ENCODE measurements at regions not wholly inside any gene's neighbourhood (a gene's known extent, or its start where the extent isn't known, plus 50 kb on each side); places are given as distances from the start of the nearest gene placed in this dataset.

DNA sequence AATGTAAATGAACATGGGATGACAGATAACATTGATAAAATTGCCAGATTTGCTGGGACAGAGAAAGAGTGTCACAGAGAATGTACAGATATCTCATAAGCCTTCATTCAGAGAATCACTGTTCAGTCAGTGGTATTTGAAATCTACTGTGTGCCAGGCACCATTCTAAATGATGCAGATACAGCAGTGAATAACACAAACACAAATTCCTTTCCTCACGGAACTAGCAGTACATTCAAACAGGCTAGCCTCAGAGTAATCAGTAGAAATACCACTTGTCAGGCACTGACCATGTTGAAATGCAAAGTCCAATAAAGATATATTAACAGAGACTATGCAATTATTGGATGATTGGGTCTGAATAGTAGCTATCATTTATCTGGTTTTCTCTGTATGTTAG is 211.0 kb downstream of the RDH14 start:
- Histone ChIP-seq H3K4me1 (no peaks in the 10 kb centered on the region), H3K27ac (no peak overlapping the region), H3K4me3 (no peak overlapping the region), H3K36me3 (no peaks in the 10 kb centered on the region), H3K9me3 (no peaks in the 10 kb centered on the region), H3K27me3 (replicated peaks in 1 of 7) (no peaks in the 10 kb centered on the region)
- DNase-seq, result no peak
- 67 to 96% (median 74%) methylated on average over 1 of the region's 1 CpG for WGBS, 5 donors
- TF ChIP-seq POLR2AphosphoS5 (IDR thresholded peaks at IDR 0.05) (no peak), POLR2A (IDR thresholded peaks at IDR 0.05) (no peak)
- TF ChIP-seq, protein P1, sequence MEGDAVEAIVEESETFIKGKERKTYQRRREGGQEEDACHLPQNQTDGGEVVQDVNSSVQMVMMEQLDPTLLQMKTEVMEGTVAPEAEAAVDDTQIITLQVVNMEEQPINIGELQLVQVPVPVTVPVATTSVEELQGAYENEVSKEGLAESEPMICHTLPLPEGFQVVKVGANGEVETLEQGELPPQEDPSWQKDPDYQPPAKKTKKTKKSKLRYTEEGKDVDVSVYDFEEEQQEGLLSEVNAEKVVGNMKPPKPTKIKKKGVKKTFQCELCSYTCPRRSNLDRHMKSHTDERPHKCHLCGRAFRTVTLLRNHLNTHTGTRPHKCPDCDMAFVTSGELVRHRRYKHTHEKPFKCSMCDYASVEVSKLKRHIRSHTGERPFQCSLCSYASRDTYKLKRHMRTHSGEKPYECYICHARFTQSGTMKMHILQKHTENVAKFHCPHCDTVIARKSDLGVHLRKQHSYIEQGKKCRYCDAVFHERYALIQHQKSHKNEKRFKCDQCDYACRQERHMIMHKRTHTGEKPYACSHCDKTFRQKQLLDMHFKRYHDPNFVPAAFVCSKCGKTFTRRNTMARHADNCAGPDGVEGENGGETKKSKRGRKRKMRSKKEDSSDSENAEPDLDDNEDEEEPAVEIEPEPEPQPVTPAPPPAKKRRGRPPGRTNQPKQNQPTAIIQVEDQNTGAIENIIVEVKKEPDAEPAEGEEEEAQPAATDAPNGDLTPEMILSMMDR (IDR thresholded peaks at IDR 0.05 in 8 of 11, conservative IDR thresholded peaks at IDR 0.05 in 3 of 11), result no peak
- intact Hi-C loops (cut with DNase I; ENCODE audit: low total_unique reads), result no loop called here

DNA sequence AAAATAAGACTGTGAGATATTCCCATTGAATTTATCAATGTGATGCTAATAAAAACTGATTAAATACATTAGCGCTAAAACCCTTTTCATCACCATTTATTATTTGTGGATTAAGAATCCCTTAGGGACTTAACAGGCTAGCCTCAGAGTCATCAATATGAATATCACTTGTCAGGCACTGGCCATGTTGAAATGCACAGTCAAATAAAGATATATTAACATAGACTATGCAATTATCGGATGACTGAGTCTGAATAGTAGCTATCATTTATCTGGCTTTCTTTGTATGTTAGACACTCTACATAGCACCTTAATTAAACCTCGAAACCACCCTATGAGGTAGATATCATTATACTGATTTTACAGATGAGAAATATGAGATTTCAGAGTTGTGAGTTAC is 213.6 kb downstream of the RDH14 start:
- Histone ChIP-seq H3K9me3 (peaks cover 0 to 6% (median 0%) of the 10 kb centered on the region in 8 donors), H3K4me1 (no peaks in the 10 kb centered on the region), H3K36me3 (no peaks in the 10 kb centered on the region), H3K27me3 (replicated peaks in 1 of 7) (no peaks in the 10 kb centered on the region), H3K27ac (no peak overlapping the region), H3K4me3 (no peak overlapping the region)
- DNase-seq, result no peak
- TF ChIP-seq, protein P1 (IDR thresholded peaks at IDR 0.05 in 8 of 11, conservative IDR thresholded peaks at IDR 0.05 in 3 of 11), result no peak
- no peak for TF ChIP-seq POLR2AphosphoS5 (IDR thresholded peaks at IDR 0.05)
- TF ChIP-seq POLR2A (IDR thresholded peaks at IDR 0.05), result no peak
- intact Hi-C loops (cut with DNase I; ENCODE audit: low total_unique reads), result no loop called here
- WGBS, 5 donors, result 81 to 94% (median 87%) methylated on average over 3 of the region's 3 CpGs

DNA sequence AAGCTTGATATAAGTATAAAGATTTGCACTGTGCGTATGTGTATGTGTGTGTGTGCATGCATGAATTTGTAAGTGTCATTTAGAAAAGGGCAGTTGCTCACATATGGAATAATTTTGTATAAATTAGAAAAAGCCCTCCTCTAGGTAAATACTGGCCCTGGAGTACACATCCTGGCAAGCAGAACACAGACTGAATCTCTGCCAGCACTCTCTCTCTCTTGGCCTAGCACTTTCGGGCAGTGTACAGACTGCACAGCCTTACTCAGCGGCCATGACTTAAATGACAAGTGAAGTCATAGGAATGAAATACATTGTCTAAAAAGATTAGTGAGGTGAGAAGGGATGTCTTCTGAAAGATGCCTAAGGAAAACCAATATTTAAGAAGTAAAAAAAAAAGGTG is 214.1 kb downstream of the RDH14 start:
- no peak overlapping the region for H3K27ac ChIP-seq
- WGBS, 5 donors, result 77 to 93% (median 88%) methylated on average over 3 of the region's 3 CpGs

DNA sequence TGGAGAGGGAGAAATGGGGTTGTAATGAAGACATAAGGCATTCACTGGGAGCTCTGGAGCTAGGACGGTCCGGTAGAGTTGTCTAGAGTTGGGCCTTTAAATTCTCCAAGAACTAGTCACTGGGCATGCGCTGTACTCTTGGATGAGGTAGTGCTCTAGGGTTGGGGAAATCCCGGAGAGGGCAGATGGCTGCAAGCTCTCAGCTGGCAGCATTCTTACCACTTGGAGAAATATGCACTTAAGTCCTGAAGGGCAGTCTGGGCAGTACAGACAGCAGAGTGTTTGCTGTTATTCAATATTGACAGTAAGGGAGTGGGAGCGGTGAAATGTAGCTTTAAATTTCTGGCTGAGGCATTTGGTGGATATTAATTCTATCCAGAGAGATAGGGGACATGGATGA is 214.6 kb downstream of the RDH14 start:
- Histone ChIP-seq H3K4me1 (no peaks in the 10 kb centered on the region), H3K27ac (no peak overlapping the region), H3K4me3 (no peak overlapping the region), H3K36me3 (no peaks in the 10 kb centered on the region), H3K9me3 (peaks cover 0 to 15% (median 0%) of the 10 kb centered on the region in 8 donors), H3K27me3 (replicated peaks in 1 of 7) (no peaks in the 10 kb centered on the region)
- DNase-seq, result no peak
- WGBS, 5 donors, result 87 to 92% (median 90%) methylated on average over 5 of the region's 5 CpGs
- TF ChIP-seq, protein P1 (IDR thresholded peaks at IDR 0.05 in 8 of 11, conservative IDR thresholded peaks at IDR 0.05 in 3 of 11), result no peak
- TF ChIP-seq POLR2AphosphoS5 (IDR thresholded peaks at IDR 0.05) (no peak), POLR2A (IDR thresholded peaks at IDR 0.05) (no peak)
- intact Hi-C loops (cut with DNase I; ENCODE audit: low total_unique reads), result no loop called here

More for the DNA sequence above, 214.1 kb downstream of the RDH14 start:
- no peak for DNase-seq
- Histone ChIP-seq H3K4me1 (no peaks in the 10 kb centered on the region), H3K36me3 (no peaks in the 10 kb centered on the region), H3K4me3 (no peak overlapping the region), H3K27me3 (replicated peaks in 1 of 7) (no peaks in the 10 kb centered on the region), H3K9me3 (peaks cover 0 to 11% (median 0%) of the 10 kb centered on the region in 8 donors)
- intact Hi-C loops (cut with DNase I; ENCODE audit: low total_unique reads), result no loop called here
- no peak for TF ChIP-seq POLR2A (IDR thresholded peaks at IDR 0.05)
- TF ChIP-seq POLR2AphosphoS5 (IDR thresholded peaks at IDR 0.05), result no peak
- TF ChIP-seq, protein P1 (IDR thresholded peaks at IDR 0.05 in 8 of 11, conservative IDR thresholded peaks at IDR 0.05 in 3 of 11), result no peak

Data from spleen (tissue), 11 donors.